HG03457 (cell line): ENCODE measurements at regions not wholly inside any gene's neighbourhood (a gene's known extent, or its start where the extent isn't known, plus 50 kb on each side); places are given as distances from the start of the nearest gene placed in this dataset.
"Not testable (repeated sequence)": the region's sequence is repeated elsewhere in the genome, so short reads cannot be mapped to it uniquely, and the experiment has no call there.

ENCODE experiments used
- ATAC-seq: cut with Tn5 transposase; IDR thresholded peaks from one replicate; pipeline ENCODE4 v1.9.1; 2021; ENCODE audit warnings: moderate number of reproducible peaks; ENCODE audit not compliant: unreplicated experiment

- ATAC-seq = no peak
Measured at GRCh38 chr1:113292603-113293255, 97.6 kb upstream of the MAGI3 start.

- ATAC-seq = no peak
Measured at GRCh38 chr1:113293256-113293626, 97.1 kb upstream of the MAGI3 start.

- no peak for ATAC-seq
Measured at GRCh38 chr1:113297749-113298148, 92.6 kb upstream of the MAGI3 start.

GRCh38 chr1:113298941-113299340 is 91.4 kb upstream of the MAGI3 start:
- no peak for ATAC-seq

GRCh38 chr1:113302636-113303035 is 87.7 kb upstream of the MAGI3 start:
- ATAC-seq = no peak

GRCh38 chr1:113303267-113303666 is 87.0 kb upstream of the MAGI3 start:
- no peak for ATAC-seq

- ATAC-seq = not testable (repeated sequence)
Measured at GRCh38 chr1:113305029-113305428, 85.3 kb upstream of the MAGI3 start.

GRCh38 chr1:113307771-113308445 is 82.4 kb upstream of the MAGI3 start:
- ATAC-seq = no peak

- not testable (repeated sequence) for ATAC-seq
Measured at GRCh38 chr1:113312651-113313050, 77.7 kb upstream of the MAGI3 start.

GRCh38 chr1:113314600-113314999 is 75.7 kb upstream of the MAGI3 start:
- no peak for ATAC-seq

- ATAC-seq = no peak
Measured at GRCh38 chr1:113320272-113320671, 70.0 kb upstream of the MAGI3 start.

- no peak for ATAC-seq
Measured at GRCh38 chr1:113320972-113321680, 69.2 kb upstream of the MAGI3 start.

GRCh38 chr1:113321771-113322387 is 68.4 kb upstream of the MAGI3 start:
- ATAC-seq = no peak

GRCh38 chr1:113322439-113322838 is 67.9 kb upstream of the MAGI3 start:
- no peak for ATAC-seq

- no peak for ATAC-seq
Measured at GRCh38 chr1:113325022-113325421, 65.3 kb upstream of the MAGI3 start.

- no peak for ATAC-seq
Measured at GRCh38 chr1:113326976-113327375, 63.3 kb upstream of the MAGI3 start.

GRCh38 chr1:113333056-113333455 is 57.3 kb upstream of the MAGI3 start:
- ATAC-seq = no peak

- ATAC-seq = no peak
Measured at GRCh38 chr1:113340038-113340437, 50.3 kb upstream of the MAGI3 start.
